MM.1S (cell line): ENCODE measurements at regions not wholly inside any gene's neighbourhood (a gene's known extent, or its start where the extent isn't known, plus 50 kb on each side); places are given as distances from the start of the nearest gene placed in this dataset.

Experiments used
- EZH2phosphoT487 ChIP-seq: fragments of 300-600 bp; sonication (generic); IDR thresholded peaks from 2 replicates; pipeline ENCODE4 v1.6.1; 2018; ENCODE audit warnings: antibody characterized with exemption, low read length
- TF ChIP-seq, protein P1 (sequence below): fragments of 300-600 bp; sonication (generic); IDR thresholded peaks from 2 replicates; pipeline ENCODE4 v1.5.1; 2016; ENCODE audit warnings: antibody characterized with exemption, low read length, mixed read lengths

DNA sequence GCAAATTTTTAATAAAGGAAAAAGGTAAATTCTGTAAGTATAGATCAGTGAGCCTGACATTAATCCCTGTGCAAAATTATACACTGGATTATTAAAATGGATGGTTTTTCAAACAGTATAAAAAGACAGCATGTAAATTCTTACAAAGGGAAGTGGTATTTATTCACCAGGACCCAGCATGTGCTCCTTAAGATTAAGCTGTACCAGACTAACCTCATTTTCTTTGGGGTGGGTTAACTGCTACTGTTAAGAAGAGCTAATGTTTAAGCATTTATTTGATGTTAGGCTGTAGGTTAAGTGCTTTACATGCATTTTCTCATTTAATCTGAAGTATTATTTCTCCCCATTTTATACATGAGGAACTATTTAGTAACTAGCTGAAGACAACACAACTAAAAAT lies 60.3 kb upstream of the RFX3 start:
- no peak for TF ChIP-seq EZH2phosphoT487
- TF ChIP-seq, protein P1, sequence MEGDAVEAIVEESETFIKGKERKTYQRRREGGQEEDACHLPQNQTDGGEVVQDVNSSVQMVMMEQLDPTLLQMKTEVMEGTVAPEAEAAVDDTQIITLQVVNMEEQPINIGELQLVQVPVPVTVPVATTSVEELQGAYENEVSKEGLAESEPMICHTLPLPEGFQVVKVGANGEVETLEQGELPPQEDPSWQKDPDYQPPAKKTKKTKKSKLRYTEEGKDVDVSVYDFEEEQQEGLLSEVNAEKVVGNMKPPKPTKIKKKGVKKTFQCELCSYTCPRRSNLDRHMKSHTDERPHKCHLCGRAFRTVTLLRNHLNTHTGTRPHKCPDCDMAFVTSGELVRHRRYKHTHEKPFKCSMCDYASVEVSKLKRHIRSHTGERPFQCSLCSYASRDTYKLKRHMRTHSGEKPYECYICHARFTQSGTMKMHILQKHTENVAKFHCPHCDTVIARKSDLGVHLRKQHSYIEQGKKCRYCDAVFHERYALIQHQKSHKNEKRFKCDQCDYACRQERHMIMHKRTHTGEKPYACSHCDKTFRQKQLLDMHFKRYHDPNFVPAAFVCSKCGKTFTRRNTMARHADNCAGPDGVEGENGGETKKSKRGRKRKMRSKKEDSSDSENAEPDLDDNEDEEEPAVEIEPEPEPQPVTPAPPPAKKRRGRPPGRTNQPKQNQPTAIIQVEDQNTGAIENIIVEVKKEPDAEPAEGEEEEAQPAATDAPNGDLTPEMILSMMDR, result no peak
